ENCODE measurements at regions not wholly inside any gene's neighbourhood (a gene's known extent, or its start where the extent isn't known, plus 50 kb on each side); places are given as distances from the start of the nearest gene placed in this dataset.

- DNase-seq, result no peak
- 46% methylated on average over 10 of the region's 10 CpGs for WGBS (ENCODE audit: low lambda C conversion rate)
Observed at GRCh38 chr10:44180321-44181168, 204.4 kb downstream of the CXCL12 start.

More at GRCh38 chr10:44180321-44181168, 204.4 kb downstream of the CXCL12 start:
- H3K9me2 ChIP-seq, result no peaks in the 10 kb centered on the region
- H2AFZ ChIP-seq (ENCODE audit: low read depth), result no peak overlapping the region
- no peak overlapping the region for H3K4me2 ChIP-seq
- peaks cover 0 to 6% of the 10 kb centered on the region in 2 experiments; a peak in 1 of 4 replicates for H3K4me1 ChIP-seq (ENCODE audit: control insufficient read depth in 1 of 2, insufficient read depth in 2 of 2, low read depth in 1 of 2, low read length in 1 of 2)
- CTCF ChIA-PET, result interaction anchor here (0.8 kb wide), 1 partner anchor 16 kb away, joined by 3 read pairs; no protein-coding TSS in a partner anchor
- H3K27ac ChIP-seq (ENCODE audit: low read depth in 2 of 2, low read length in 1 of 2), result peak overlapping the region in 1 of 2 experiments; percentile 60; a peak in 1 of 4 replicates
- no peaks in the 10 kb centered on the region for H3K79me2 ChIP-seq (ENCODE audit: insufficient read depth)
- no peaks in the 10 kb centered on the region for H3K27me3 ChIP-seq (ENCODE audit: insufficient read depth)
- no peaks in the 10 kb centered on the region for H3F3A ChIP-seq (replicated peaks; ENCODE audit: insufficient read depth)
- H3K9ac ChIP-seq, result no peak overlapping the region
- no peak overlapping the region for H3K4me3 ChIP-seq (ENCODE audit: low read depth in 2 of 2, low read length in 1 of 2)
- H3K36me3 ChIP-seq (replicated peaks in 1 of 2; ENCODE audit: control insufficient read depth in 1 of 2, insufficient read depth in 2 of 2, low read length in 1 of 2), result no peaks in the 10 kb centered on the region
- no peaks in the 10 kb centered on the region for H3K9me3 ChIP-seq
- POLR2A ChIA-PET, result no interaction called here
- TF ChIP-seq TEAD4 (IDR thresholded peaks at IDR 0.05; ENCODE audit: borderline replicate concordance, insufficient read depth), result no peak
- TF ChIP-seq ZBTB33 (IDR thresholded peaks at IDR 0.05; ENCODE audit: borderline replicate concordance, low read depth), result no peak
- TF ChIP-seq RCOR1 (IDR thresholded peaks at IDR 0.05; ENCODE audit: low read length), result no peak
- TF ChIP-seq MEF2A (IDR thresholded peaks at IDR 0.05; ENCODE audit: borderline replicate concordance, low read depth), result no peak
- no peak for TF ChIP-seq CTCF (IDR thresholded peaks at IDR 0.05)
- no peak for TF ChIP-seq MXI1 (IDR thresholded peaks at IDR 0.05; ENCODE audit: low read depth, low read length)
- TF ChIP-seq NFIC (IDR thresholded peaks at IDR 0.05; ENCODE audit: borderline replicate concordance), result no peak
- TF ChIP-seq RXRA (IDR thresholded peaks at IDR 0.05; ENCODE audit: borderline replicate concordance, low read depth), result no peak
- no peak for TF ChIP-seq SMC3 (IDR thresholded peaks at IDR 0.05; ENCODE audit: low read depth, low read length)
- H4K20me1 ChIP-seq (ENCODE audit: insufficient read depth), result no peaks in the 10 kb centered on the region
